Fibroblast of pulmonary artery (primary cell): ENCODE measurements at regions not wholly inside any gene's neighbourhood (a gene's known extent, or its start where the extent isn't known, plus 50 kb on each side); places are given as distances from the start of the nearest gene placed in this dataset.
A peak's percentile ranks its signal among the peaks of the same experiment; 100 is the strongest.
"Not testable (repeated sequence)": the region's sequence is repeated elsewhere in the genome, so short reads cannot be mapped to it uniquely, and the experiment has no call there.

Experiments
- DNase-seq: peaks from one replicate; pipeline ENCODE4 v3.0.0-alpha.2; 2010; ENCODE audit warnings: low read depth
- H3K4me3 ChIP-seq: replicated peaks from 2 replicates; pipeline ENCODE4 v1.5.1; 2011; ENCODE audit warnings: low read depth, mild to moderate bottlenecking, control low read depth, low read length, moderate library complexity
- CTCF ChIP-seq: IDR thresholded peaks from 2 replicates; pipeline ENCODE4 v1.5.1; 2011; ENCODE audit warnings: mild to moderate bottlenecking, control low read depth, low read length, inconsistent platforms; ENCODE audit errors: missing control alignments

- peak; percentile 41 for TF ChIP-seq CTCF
- DNase-seq, result peak; percentile 2
- H3K4me3 ChIP-seq, result no peak overlapping the region
Measured at GRCh38 chrX:36898301-36898700, 109.9 kb upstream of the FAM47C start.

- not testable (repeated sequence) for DNase-seq, H3K4me3 ChIP-seq
Measured at GRCh38 chrX:36904561-36904960, 103.6 kb upstream of the FAM47C start.

- DNase-seq, result peak; percentile 43
- H3K4me3 ChIP-seq, result no peak overlapping the region
- peak; percentile 48 for TF ChIP-seq CTCF
Measured at GRCh38 chrX:36908801-36909675, 99.1 kb upstream of the FAM47C start.

GRCh38 chrX:36909676-36910030 is 98.5 kb upstream of the FAM47C start:
- no peak overlapping the region for H3K4me3 ChIP-seq
- TF ChIP-seq CTCF, result no peak
- peak; percentile 13 for DNase-seq

- DNase-seq, result no peak
- no peak overlapping the region for H3K4me3 ChIP-seq
- TF ChIP-seq CTCF, result no peak
Measured at GRCh38 chrX:36913551-36913950, 94.6 kb upstream of the FAM47C start.

GRCh38 chrX:36916941-36917340 is 91.2 kb upstream of the FAM47C start:
- DNase-seq, result no peak
- no peak overlapping the region for H3K4me3 ChIP-seq
- TF ChIP-seq CTCF, result no peak

GRCh38 chrX:36927712-36928111 is 80.5 kb upstream of the FAM47C start:
- no peak overlapping the region for H3K4me3 ChIP-seq
- no peak for DNase-seq
- no peak for TF ChIP-seq CTCF
